ENCODE measurements at regions not wholly inside any gene's neighbourhood (a gene's known extent, or its start where the extent isn't known, plus 50 kb on each side); places are given as distances from the start of the nearest gene placed in this dataset.

GRCh38 chr6:14693301-14694192 is 552.3 kb upstream of the JARID2 start:
- TF ChIP-seq KDM1A (IDR thresholded peaks at IDR 0.05; ENCODE audit: borderline replicate concordance) (no peak), POLR2AphosphoS2 (IDR thresholded peaks at IDR 0.05; ENCODE audit: low read depth, low read length) (no peak), ZBTB4 (CRISPR knock-in tag; IDR thresholded peaks at IDR 0.05) (no peak), SIN3A (IDR thresholded peaks at IDR 0.05; ENCODE audit: low read depth, low read length) (no peak), BACH1 (IDR thresholded peaks at IDR 0.05; ENCODE audit: borderline replicate concordance) (no peak), BHLHE40 (IDR thresholded peaks at IDR 0.05; ENCODE audit: borderline replicate concordance in 1 of 2, low read depth in 2 of 2, low read length in 1 of 2) (no peak)
- TF ChIP-seq, protein P1, sequence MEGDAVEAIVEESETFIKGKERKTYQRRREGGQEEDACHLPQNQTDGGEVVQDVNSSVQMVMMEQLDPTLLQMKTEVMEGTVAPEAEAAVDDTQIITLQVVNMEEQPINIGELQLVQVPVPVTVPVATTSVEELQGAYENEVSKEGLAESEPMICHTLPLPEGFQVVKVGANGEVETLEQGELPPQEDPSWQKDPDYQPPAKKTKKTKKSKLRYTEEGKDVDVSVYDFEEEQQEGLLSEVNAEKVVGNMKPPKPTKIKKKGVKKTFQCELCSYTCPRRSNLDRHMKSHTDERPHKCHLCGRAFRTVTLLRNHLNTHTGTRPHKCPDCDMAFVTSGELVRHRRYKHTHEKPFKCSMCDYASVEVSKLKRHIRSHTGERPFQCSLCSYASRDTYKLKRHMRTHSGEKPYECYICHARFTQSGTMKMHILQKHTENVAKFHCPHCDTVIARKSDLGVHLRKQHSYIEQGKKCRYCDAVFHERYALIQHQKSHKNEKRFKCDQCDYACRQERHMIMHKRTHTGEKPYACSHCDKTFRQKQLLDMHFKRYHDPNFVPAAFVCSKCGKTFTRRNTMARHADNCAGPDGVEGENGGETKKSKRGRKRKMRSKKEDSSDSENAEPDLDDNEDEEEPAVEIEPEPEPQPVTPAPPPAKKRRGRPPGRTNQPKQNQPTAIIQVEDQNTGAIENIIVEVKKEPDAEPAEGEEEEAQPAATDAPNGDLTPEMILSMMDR (IDR thresholded peaks at IDR 0.05 in 2 of 3, conservative IDR thresholded peaks at IDR 0.05 in 1 of 3; ENCODE audit: control insufficient read depth in 2 of 3, extremely low read depth in 1 of 3, insufficient read depth in 1 of 3, low read depth in 3 of 3, low read length in 3 of 3): no peak

Measured in GM12878 (cell line).